Nephron (organoid): ENCODE measurements at regions not wholly inside any gene's neighbourhood (a gene's known extent, or its start where the extent isn't known, plus 50 kb on each side); places are given as distances from the start of the nearest gene placed in this dataset.

Experiments
- H3K27ac Mint-ChIP-seq, 3 experiments: 2 replicates each; pipeline ENCODE4 v1.8.0; 2020; ENCODE audit warnings: mixed read lengths in 3 of 3, mild to moderate bottlenecking in 2 of 3, moderate library complexity in 1 of 3
- H3K27me3 Mint-ChIP-seq: 2 replicates; pipeline ENCODE4 v1.8.0; 2021; ENCODE audit warnings: low read depth, mild to moderate bottlenecking, moderate library complexity, mixed read lengths
- H3K36me3 Mint-ChIP-seq: 2 replicates; pipeline ENCODE4 v1.8.0; 2020; ENCODE audit warnings: low read depth, mixed read lengths
- H3K4me1 Mint-ChIP-seq: 2 replicates; pipeline ENCODE4 v1.8.0; 2020; ENCODE audit warnings: mixed read lengths
- H3K4me3 Mint-ChIP-seq, 3 experiments: 2 replicates each; pipeline ENCODE4 v1.8.0; 2020; ENCODE audit warnings: mild to moderate bottlenecking in 3 of 3, mixed read lengths in 3 of 3, moderate library complexity in 2 of 3
- H3K9me3 Mint-ChIP-seq: 2 replicates; pipeline ENCODE4 v1.8.0; 2020; ENCODE audit warnings: mixed read lengths
- CTCF ChIP-seq, 3 experiments: fragments of 200-600 bp; sonication (generic); IDR thresholded peaks; one replicate each; pipeline ENCODE4 v1.5.0; 2021; ENCODE audit warnings: antibody characterized with exemption in 3 of 3; ENCODE audit not compliant: unreplicated experiment in 3 of 3

- Mint-ChIP-seq H3K4me3 (no peak overlapping the region), H3K4me1 (no peaks in the 10 kb centered on the region), H3K27ac (no peak overlapping the region), H3K27me3 (no peaks in the 10 kb centered on the region), H3K9me3 (no peaks in the 10 kb centered on the region), H3K36me3 (no peaks in the 10 kb centered on the region)
- no peak for TF ChIP-seq CTCF (IDR thresholded peaks at IDR 0.05; ENCODE audit: unreplicated experiment in 3 of 3)
These were observed 1266.2 kb downstream of the SLITRK5 start for GRCh38 chr13:88937384-88937783.

GRCh38 chr13:88945793-88946192 is 1274.6 kb downstream of the SLITRK5 start:
- no peak for TF ChIP-seq CTCF (IDR thresholded peaks at IDR 0.05; ENCODE audit: unreplicated experiment in 3 of 3)
- no peak overlapping the region for H3K4me3 Mint-ChIP-seq
- no peaks in the 10 kb centered on the region for H3K27me3 Mint-ChIP-seq
- no peaks in the 10 kb centered on the region for H3K36me3 Mint-ChIP-seq
- H3K4me1 Mint-ChIP-seq = no peaks in the 10 kb centered on the region
- no peak overlapping the region for H3K27ac Mint-ChIP-seq
- no peaks in the 10 kb centered on the region for H3K9me3 Mint-ChIP-seq

GRCh38 chr13:88948501-88948900 is 1277.3 kb downstream of the SLITRK5 start:
- no peaks in the 10 kb centered on the region for H3K9me3 Mint-ChIP-seq
- H3K27ac Mint-ChIP-seq = no peak overlapping the region
- TF ChIP-seq CTCF (IDR thresholded peaks at IDR 0.05; ENCODE audit: unreplicated experiment in 3 of 3) = no peak
- H3K4me3 Mint-ChIP-seq = no peak overlapping the region
- H3K4me1 Mint-ChIP-seq = no peaks in the 10 kb centered on the region
- H3K27me3 Mint-ChIP-seq = no peaks in the 10 kb centered on the region
- no peaks in the 10 kb centered on the region for H3K36me3 Mint-ChIP-seq

- Mint-ChIP-seq H3K4me3 (no peak overlapping the region), H3K4me1 (peaks cover 10% of the 10 kb centered on the region)
- no peak for TF ChIP-seq CTCF (IDR thresholded peaks at IDR 0.05; ENCODE audit: unreplicated experiment in 3 of 3)
These were observed 1287.7 kb downstream of the SLITRK5 start for GRCh38 chr13:88958821-88959220.

GRCh38 chr13:88976466-88976865 is 1305.3 kb downstream of the SLITRK5 start:
- H3K27ac Mint-ChIP-seq = no peak overlapping the region
- H3K9me3 Mint-ChIP-seq = peaks cover 3% of the 10 kb centered on the region
- no peak for TF ChIP-seq CTCF (IDR thresholded peaks at IDR 0.05; ENCODE audit: unreplicated experiment in 3 of 3)
- peaks cover 5% of the 10 kb centered on the region for H3K27me3 Mint-ChIP-seq
- no peak overlapping the region for H3K4me3 Mint-ChIP-seq
- H3K4me1 Mint-ChIP-seq = peaks cover 8% of the 10 kb centered on the region
- H3K36me3 Mint-ChIP-seq = no peaks in the 10 kb centered on the region

More at GRCh38 chr13:88958821-88959220, 1287.7 kb downstream of the SLITRK5 start:
- peak overlapping the region; percentile 38 to 52 (median 38) for H3K27ac Mint-ChIP-seq
- no peaks in the 10 kb centered on the region for H3K27me3 Mint-ChIP-seq
- H3K36me3 Mint-ChIP-seq = no peaks in the 10 kb centered on the region
- H3K9me3 Mint-ChIP-seq = peaks cover 2% of the 10 kb centered on the region

- no peaks in the 10 kb centered on the region for H3K36me3 Mint-ChIP-seq
- no peak for TF ChIP-seq CTCF (IDR thresholded peaks at IDR 0.05; ENCODE audit: unreplicated experiment in 3 of 3)
- H3K9me3 Mint-ChIP-seq = peaks cover 3% of the 10 kb centered on the region
- no peak overlapping the region for H3K4me3 Mint-ChIP-seq
- H3K27me3 Mint-ChIP-seq = peaks cover 5% of the 10 kb centered on the region
- no peak overlapping the region for H3K27ac Mint-ChIP-seq
- H3K4me1 Mint-ChIP-seq = peaks cover 8% of the 10 kb centered on the region
These were observed 1307.4 kb downstream of the SLITRK5 start for GRCh38 chr13:88978607-88979006.
